IPS-15b (cell line): ENCODE measurements at regions not wholly inside any gene's neighbourhood (a gene's known extent, or its start where the extent isn't known, plus 50 kb on each side); places are given as distances from the start of the nearest gene placed in this dataset.
A peak's percentile ranks its signal among the peaks of the same experiment; 100 is the strongest.

Experiments used
- H3K27me3 ChIP-seq: one replicate; pipeline ENCODE4 v1.6.1; 2013; ENCODE audit warnings: low read length; ENCODE audit not compliant: control insufficient read depth, insufficient read depth
- H3K36me3 ChIP-seq: one replicate; pipeline ENCODE4 v1.6.1; 2013; ENCODE audit warnings: low read length; ENCODE audit not compliant: control insufficient read depth, insufficient read depth
- H3K4me1 ChIP-seq: one replicate; pipeline ENCODE4 v1.6.1; 2013; ENCODE audit warnings: mild to moderate bottlenecking, low read length; ENCODE audit not compliant: control insufficient read depth, insufficient read depth
- H3K4me3 ChIP-seq: one replicate; pipeline ENCODE4 v1.5.1; 2013; ENCODE audit warnings: low read depth, low read length
- H3K9ac ChIP-seq: one replicate; pipeline ENCODE4 v1.6.1; 2013; ENCODE audit warnings: low read depth, mild to moderate bottlenecking, low read length
- H3K9me3 ChIP-seq: one replicate; pipeline ENCODE4 v1.6.1; 2013; ENCODE audit warnings: mild to moderate bottlenecking, low read length; ENCODE audit not compliant: control insufficient read depth, insufficient read depth

DNA sequence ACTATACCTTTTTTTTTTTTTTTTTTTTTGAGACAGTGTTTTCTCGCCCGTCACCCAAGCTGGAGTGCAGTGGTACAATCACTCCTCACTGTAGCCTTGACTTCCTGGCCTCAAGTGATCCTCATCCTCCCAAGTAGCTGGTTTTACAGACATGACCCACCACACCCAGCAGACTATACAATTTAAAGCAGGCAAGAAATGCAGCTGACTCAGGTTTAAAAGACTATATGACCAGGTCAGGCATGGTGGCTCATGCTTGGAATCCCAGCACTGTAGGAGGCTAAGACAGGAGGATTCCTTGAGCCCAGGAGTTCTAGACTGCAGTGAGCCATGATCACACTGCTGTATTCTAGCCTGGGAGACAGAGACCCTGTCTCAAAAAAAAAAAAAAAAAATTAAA is 89.5 kb upstream of the AUTS2 start:
- H3K36me3 ChIP-seq: no peaks in the 10 kb centered on the region
- no peak overlapping the region for H3K9ac ChIP-seq
- H3K9me3 ChIP-seq: no peaks in the 10 kb centered on the region
- no peaks in the 10 kb centered on the region for H3K27me3 ChIP-seq
- no peak overlapping the region for H3K4me3 ChIP-seq
- no peaks in the 10 kb centered on the region for H3K4me1 ChIP-seq

DNA sequence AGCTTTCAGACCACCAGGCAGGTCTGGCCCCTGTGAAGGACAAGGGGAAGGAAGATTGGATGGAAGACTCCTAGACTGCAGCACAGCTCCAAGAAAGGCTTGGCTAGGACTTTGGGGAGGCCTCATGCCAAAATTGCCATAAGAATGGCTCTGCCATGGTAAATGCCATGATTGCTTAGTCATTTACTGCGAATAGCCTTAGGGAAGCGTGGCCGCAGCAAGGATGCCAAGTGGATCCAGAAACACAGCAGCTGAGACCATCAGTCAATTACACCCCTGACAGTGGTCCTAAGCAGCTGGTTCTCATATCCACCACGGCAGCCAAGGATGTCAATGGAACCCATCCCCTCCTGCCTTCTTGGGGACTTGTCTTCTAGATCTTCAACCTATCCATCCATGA is 88.2 kb upstream of the AUTS2 start:
- Histone ChIP-seq H3K4me3 (no peak overlapping the region), H3K4me1 (no peaks in the 10 kb centered on the region), H3K36me3 (no peaks in the 10 kb centered on the region), H3K9ac (no peak overlapping the region), H3K27me3 (no peaks in the 10 kb centered on the region), H3K9me3 (no peaks in the 10 kb centered on the region)

DNA sequence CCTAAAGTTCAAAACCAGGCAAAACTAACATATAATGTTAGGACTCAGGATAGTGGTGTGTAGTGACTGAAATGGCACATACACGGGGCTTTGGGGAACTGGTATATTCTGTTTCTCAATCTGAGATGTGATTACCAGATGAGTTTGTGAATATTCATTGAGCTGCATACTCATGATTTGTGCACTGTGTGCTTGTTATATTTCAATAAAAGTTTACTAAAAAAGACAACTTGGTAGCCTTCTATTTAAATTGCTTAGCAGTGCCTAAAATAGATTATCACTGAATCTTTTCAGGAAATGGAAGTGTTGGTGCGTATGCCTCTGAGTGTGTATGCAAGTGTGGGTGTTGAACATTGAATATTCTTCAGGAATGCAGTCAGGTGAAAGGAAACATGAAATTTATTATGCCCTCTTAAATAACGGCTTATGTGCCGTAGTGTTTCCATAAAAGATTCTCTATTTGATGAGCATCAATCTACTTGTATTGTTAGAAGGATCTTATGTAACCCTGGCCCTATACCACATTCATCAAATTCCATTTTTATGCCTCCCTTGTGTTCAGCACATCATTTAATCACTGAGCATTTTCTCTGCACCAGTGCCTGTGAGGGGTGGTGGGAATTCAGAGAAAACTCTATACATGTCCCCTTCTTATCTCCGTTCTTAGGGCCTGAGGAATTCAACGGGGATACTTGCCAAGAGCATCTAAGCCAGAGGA is 82.6 kb upstream of the AUTS2 start:
- H3K4me3 ChIP-seq: no peak overlapping the region
- peaks cover 5% of the 10 kb centered on the region for H3K4me1 ChIP-seq
- no peaks in the 10 kb centered on the region for H3K36me3 ChIP-seq
- H3K9me3 ChIP-seq: no peaks in the 10 kb centered on the region
- H3K9ac ChIP-seq: no peak overlapping the region
- H3K27me3 ChIP-seq: no peaks in the 10 kb centered on the region

DNA sequence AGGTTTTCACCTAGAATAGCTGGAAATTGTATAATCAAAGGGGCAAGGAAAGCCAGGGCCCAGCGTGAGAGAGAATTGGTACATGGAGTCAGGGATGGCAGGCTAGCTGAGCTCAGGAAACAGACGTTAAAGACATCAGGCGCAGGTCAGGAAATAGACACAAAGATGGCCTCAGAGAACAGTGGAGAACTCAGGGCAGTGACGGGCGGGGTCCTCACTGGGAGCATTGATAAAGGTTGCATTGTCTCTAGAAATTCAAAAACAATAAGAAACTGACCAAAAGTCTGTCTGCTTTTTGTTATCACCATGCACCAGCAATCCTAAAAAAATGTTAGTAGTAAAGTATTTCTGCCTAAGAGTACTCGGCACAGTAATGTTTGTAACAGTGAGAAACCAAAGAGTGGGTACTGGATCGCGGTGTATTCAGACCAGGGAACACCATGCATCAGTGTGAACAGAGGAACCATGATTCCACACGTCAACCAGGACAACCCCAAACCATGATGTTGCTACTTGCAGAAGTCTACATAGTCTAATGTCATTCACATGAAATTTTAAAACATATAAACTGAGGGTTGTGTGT is 81.9 kb upstream of the AUTS2 start:
- Histone ChIP-seq H3K4me3 (no peak overlapping the region), H3K9me3 (no peaks in the 10 kb centered on the region), H3K36me3 (no peaks in the 10 kb centered on the region), H3K27me3 (no peaks in the 10 kb centered on the region), H3K4me1 (peaks cover 5% of the 10 kb centered on the region), H3K9ac (no peak overlapping the region)

DNA sequence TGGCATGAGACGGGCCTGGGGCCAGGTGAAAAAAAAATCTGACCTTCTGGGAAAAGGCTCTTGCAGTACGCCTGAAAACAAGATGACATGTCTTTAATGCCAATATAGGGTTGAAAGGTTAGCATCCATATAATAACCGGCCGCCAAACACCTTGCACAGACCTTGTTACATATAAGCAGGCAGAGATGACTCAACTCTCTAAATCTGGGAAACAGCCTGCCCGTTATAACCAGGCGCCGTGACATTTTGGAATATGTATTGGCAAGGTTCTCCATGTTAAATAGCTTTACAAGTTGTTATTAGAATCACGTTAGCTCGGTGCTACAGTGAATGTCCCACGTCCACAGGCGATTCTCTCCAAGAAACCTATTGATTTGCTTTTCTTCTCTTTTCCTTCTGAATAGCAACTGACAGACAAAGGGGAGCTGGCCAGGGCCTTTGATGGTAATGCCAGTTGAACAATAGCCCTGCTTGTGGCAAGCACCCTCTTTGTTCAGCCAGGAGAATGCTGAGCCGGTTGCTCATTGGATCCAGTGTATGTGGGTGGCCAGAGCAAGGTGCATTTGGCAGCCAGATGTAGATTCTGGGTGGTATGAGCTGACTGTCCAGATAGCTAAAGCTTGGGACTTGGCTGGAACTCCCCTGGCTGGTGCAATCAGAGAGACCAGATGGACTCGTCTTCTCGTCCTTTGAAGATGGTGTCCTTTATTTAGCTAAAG is 80.1 kb upstream of the AUTS2 start:
- H3K27me3 ChIP-seq: no peaks in the 10 kb centered on the region
- H3K36me3 ChIP-seq: no peaks in the 10 kb centered on the region
- H3K4me3 ChIP-seq: no peak overlapping the region
- H3K9ac ChIP-seq: no peak overlapping the region
- H3K9me3 ChIP-seq: no peaks in the 10 kb centered on the region
- peaks cover 5% of the 10 kb centered on the region for H3K4me1 ChIP-seq

DNA sequence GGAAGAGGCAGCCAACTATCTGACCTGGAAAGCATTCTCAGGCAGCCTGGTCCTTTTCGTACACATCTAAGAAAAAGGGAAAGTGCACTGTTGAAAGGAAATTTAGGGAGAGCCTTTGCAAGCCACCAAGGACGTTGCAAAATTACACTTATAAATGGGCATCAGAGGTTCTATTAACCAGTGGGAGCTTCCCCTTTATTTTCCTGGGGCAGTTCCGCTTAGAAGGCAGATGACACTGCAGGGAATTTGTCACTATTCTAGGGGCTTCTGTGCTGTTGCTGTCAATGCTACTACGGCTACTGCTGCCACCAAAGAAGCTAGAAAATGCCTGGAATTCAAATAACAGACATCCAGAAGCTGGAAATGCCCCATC is 79.6 kb upstream of the AUTS2 start:
- no peak overlapping the region for H3K4me3 ChIP-seq
- H3K9me3 ChIP-seq: no peaks in the 10 kb centered on the region
- no peaks in the 10 kb centered on the region for H3K36me3 ChIP-seq
- H3K27me3 ChIP-seq: no peaks in the 10 kb centered on the region
- peaks cover 5% of the 10 kb centered on the region for H3K4me1 ChIP-seq
- H3K9ac ChIP-seq: no peak overlapping the region

DNA sequence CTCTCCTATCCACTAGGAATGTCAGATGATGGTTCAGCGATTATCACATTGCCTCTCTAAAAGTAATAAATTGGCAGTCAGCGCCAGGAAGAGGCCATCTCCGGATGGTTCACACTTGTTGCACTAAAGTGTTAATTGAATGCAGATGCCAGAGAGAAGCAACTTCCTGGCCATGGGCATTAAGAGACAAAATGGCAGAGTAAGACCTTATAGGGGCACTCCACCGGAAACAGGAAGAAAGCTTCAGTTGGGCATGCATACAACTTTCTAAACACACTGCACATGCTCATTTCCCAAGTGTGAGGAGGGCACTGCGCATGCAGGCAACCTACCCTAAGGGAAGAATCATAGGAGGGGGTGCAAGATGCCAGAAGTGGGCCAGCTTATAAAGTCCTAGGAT is 71.7 kb upstream of the AUTS2 start:
- H3K4me3 ChIP-seq: no peak overlapping the region
- H3K27me3 ChIP-seq: peaks cover 2% of the 10 kb centered on the region

DNA sequence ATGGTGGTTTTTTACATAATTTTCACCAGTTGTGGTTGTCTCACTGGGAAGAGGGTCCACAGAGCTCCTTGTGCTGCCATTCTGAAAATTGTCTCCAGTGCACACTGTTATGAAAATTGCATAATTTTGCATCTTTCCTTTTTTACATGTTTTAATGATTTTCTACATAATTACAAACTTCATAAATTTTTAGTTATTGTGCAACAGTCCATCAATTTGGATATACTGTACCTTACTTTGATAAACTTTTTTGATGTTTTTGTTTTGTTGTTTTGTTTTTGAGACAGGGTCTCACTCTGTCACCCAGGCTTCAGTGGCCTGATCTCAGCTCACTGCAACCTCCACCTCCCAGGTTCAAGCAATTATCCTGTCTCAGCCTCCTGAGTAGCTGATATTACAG is 70.6 kb upstream of the AUTS2 start:
- no peaks in the 10 kb centered on the region for H3K9me3 ChIP-seq
- no peak overlapping the region for H3K4me3 ChIP-seq
- no peaks in the 10 kb centered on the region for H3K4me1 ChIP-seq
- H3K36me3 ChIP-seq: no peaks in the 10 kb centered on the region
- no peak overlapping the region for H3K9ac ChIP-seq
- H3K27me3 ChIP-seq: peaks cover 2% of the 10 kb centered on the region

More for the DNA sequence above, 71.7 kb upstream of the AUTS2 start:
- no peaks in the 10 kb centered on the region for H3K4me1 ChIP-seq
- no peaks in the 10 kb centered on the region for H3K36me3 ChIP-seq
- no peaks in the 10 kb centered on the region for H3K9me3 ChIP-seq
- H3K9ac ChIP-seq: no peak overlapping the region

DNA sequence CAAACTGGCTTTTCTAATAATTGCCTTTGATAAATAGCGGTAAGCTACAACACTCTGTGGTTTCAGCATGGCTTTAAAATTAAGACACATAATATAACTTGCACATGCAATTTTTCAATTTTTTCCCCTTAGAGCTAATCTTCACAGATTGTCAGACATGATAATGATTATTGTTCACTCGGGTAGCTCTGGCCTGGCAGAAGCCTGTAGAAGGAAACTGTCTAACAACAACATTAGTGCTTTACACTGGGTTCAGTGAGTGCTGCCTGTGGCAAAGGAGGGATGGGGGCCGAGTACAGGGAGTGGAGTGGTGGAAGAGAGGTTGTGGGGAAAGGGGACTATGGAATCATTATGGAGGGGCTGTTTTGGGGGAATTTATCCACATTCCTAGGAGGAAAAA is 67.2 kb upstream of the AUTS2 start:
- Histone ChIP-seq H3K9ac (no peak overlapping the region), H3K27me3 (peaks cover 2% of the 10 kb centered on the region), H3K9me3 (no peaks in the 10 kb centered on the region), H3K4me1 (peaks cover 6% of the 10 kb centered on the region), H3K4me3 (no peak overlapping the region), H3K36me3 (no peaks in the 10 kb centered on the region)

DNA sequence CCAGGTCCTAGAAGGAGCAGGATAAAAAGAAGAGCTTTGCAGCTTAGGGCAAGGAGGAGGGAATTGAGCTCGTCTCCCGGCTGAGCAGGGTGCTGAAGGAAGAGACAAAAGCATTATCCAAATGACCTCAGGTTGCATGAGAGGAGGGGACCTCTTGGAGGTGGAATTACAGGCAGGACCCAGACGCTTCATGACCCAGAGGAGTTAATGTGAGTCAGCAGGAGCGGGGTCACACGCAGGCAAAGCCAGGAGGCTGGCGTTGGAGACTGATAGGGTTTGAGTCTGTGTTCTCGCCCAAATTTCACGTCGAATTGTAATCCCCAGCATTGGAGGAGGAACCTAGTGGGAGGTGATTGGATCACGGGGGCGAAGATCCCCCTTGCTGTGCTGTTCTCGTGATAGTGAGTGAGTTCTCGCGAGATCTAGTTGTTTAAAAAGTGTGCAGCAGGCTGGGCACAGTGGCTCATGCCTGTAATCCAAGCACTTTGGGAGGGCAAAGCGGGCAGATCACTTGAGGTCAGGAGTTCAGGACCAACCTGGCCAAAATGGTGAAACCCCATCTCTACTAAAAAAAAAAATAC is 63.7 kb upstream of the AUTS2 start:
- H3K9me3 ChIP-seq: no peaks in the 10 kb centered on the region
- peak overlapping the region; percentile 24 for H3K9ac ChIP-seq
- peak overlapping the region; percentile 41 for H3K4me3 ChIP-seq
- peaks cover 6% of the 10 kb centered on the region for H3K4me1 ChIP-seq
- no peaks in the 10 kb centered on the region for H3K36me3 ChIP-seq
- no peaks in the 10 kb centered on the region for H3K27me3 ChIP-seq

DNA sequence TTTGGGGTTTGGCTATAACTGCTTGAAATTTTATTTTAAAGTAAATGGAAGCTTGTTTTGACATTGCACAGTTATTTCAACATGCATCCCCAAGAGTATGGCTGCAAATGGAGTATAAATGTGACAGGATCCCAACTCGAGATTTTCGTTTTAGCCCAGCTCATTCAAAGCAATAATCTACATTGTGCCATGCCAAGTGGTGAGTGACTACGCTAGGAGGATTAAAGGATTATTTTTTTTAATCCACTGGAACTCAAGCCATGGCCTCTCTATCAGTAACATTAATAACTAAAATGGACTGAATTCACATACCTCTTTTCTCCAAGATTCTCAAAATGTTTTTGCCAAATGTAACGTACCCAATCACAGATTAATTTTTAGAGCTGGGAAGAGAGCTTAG is 60.6 kb upstream of the AUTS2 start:
- H3K36me3 ChIP-seq: no peaks in the 10 kb centered on the region
- H3K9ac ChIP-seq: no peak overlapping the region
- no peaks in the 10 kb centered on the region for H3K9me3 ChIP-seq
- peaks cover 6% of the 10 kb centered on the region for H3K4me1 ChIP-seq
- no peaks in the 10 kb centered on the region for H3K27me3 ChIP-seq
- no peak overlapping the region for H3K4me3 ChIP-seq

DNA sequence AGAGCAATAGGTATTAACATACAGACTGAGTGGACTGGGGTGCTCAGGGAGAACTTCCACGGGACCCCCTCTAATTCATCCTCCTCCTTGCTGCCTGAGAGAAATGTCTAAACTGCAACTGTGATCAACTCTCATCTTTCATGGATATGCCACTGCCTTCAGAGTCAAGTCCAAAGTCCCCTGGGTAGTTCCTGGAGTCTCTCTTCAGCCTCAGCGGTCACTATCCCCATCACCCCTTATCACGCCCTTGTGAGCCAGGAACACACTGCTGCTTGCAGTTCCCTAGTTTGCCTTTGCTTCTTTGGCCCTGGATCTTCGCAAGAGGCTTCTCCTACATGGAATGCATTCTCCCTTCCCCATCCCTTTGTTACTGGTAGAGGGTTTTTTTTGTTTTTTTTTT is 58.7 kb upstream of the AUTS2 start:
- no peak overlapping the region for H3K4me3 ChIP-seq
- H3K4me1 ChIP-seq: peaks cover 2% of the 10 kb centered on the region
- no peaks in the 10 kb centered on the region for H3K9me3 ChIP-seq
- H3K36me3 ChIP-seq: no peaks in the 10 kb centered on the region
- no peak overlapping the region for H3K9ac ChIP-seq
- no peaks in the 10 kb centered on the region for H3K27me3 ChIP-seq
